ENCODE measurements at regions not wholly inside any gene's neighbourhood (a gene's known extent, or its start where the extent isn't known, plus 50 kb on each side); places are given as distances from the start of the nearest gene placed in this dataset.

GRCh38 chr2:18835787-18836186, 246.4 kb upstream of the NT5C1B start:
- no peak for DNase-seq

DNA sequence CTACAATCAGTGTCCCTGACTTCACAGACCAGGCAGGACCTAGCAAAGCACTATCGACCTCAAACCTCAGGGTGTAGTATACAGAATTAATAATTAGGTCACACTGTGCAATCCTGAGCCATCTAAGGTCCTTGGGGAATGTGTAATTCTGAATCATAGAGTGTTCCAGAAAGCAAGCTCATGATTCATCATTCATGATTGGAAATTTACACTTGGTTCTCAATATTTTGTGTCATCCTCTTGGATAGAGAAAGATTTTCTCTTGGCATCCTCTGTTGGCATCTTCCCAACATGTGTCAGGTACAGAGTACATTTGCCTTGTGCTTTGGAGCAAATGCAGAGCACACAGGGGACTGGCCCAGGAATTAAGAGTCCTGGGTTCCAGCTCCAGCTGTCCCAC, 245.0 kb upstream of the NT5C1B start:
- DNase-seq = no peak

DNA sequence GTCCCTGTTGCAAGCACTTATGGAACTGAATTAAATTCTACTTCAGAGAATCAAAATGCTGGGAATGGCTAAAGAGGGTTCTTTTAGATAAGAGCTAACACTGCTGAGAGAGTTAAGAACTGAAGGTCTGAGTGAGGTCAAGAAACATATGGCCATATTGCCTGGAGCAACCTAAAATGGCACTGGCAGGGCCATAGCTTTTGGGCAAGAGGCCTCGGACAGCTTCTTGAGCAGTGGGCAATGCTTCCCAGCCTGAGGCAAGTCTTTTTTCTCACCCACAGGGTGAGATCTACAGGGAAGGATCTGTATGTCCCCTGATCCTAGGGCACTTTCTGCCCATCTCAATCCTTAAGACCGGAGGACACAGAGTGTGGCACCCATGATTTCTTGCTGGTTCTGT, 244.6 kb upstream of the NT5C1B start:
- DNase-seq = no peak

DNA sequence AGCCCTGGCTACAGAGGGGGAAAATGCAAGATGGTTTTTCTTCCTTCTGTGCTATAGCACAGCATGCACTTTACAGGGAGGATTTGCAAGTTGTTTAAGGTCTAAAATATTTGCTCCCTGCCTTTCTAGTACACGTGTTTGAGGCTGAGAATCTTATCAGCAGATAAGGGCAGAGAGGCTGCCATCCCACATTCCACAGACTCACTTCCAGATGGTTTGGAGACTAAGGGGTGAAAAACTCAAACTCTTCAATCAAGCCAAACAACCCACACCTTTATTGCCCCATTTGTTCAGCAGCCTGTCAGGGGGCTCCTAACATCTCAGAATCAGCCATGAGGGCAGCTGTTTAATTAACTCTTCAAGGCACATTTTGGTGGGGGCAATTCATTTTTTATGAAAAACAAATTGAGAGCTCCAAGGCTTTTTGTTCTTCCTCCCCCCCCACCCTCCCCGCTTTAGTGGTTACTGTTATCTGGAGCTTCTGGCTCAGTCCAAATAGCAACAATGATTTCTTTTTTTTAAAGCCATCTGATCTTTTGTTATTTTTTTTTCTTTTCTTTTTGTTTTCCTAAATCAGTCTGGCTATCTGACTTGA, 242.6 kb upstream of the NT5C1B start:
- no peak for DNase-seq

DNA sequence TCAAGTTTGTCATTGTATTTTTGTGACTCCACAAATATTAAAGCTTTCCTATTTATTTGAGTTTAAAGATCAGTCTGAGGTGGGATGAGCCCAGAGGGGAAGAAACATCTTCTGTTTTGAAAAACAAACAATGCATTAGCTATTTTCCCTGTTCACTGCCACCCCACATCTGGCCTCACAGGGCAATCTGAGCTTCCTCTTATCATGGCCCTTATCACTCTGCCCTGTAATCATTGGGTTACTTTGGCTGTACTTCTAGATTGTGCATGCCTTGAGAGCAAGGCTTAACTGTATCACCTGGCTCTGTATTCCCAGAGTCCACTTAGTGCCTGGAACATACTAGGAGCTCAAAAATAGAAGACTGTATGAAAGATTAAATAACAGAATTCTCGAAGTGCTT, 241.6 kb upstream of the NT5C1B start:
- no peak for DNase-seq

- no peak for DNase-seq
These were observed 240.6 kb upstream of the NT5C1B start for GRCh38 chr2:18829976-18830375.

GRCh38 chr2:18829251-18829902, 240.0 kb upstream of the NT5C1B start:
- DNase-seq = no peak

DNA sequence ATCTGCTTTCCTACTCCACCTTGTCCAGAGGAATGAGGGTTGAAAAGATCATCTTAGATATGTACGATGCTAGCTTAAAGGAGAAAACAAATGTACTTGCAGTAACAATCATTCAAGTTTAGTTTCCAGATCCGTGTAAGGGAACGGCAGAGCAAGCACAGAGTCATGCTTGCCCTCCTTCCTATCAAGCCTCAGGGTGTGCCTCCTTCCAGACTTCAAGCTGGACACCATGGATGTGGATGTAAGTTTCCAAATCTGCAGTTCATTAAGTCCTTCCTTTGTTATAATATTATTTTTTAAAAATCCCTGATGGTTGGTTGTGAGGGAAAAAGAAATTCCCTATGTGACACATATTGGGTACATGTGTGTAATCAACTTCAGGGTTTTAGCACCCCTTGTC, 238.9 kb upstream of the NT5C1B start:
- no peak for DNase-seq

- DNase-seq = no peak
These were observed 236.5 kb upstream of the NT5C1B start for GRCh38 chr2:18825838-18826237.

DNA sequence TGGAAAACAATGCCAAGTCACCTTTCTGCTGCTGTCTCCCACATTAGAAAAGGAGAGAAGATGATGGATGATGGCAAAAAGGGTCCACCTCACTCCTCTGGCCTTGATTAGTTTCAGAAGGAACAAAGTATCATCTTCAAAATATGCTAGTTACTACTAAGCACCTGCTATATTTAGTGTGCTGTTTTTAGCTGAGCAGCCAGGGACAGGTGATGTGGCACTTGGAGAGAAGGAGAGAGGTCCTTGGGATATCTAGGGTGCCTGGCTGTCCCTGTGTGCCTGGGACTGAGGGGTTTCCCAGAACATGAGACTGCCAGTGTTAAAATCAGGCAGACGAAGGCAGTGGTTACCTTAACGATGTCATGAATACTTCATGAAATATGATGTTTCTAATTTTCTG, 235.5 kb upstream of the NT5C1B start:
- DNase-seq = no peak

- DNase-seq = no peak
These were observed 235.0 kb upstream of the NT5C1B start for GRCh38 chr2:18824325-18824790.

DNA sequence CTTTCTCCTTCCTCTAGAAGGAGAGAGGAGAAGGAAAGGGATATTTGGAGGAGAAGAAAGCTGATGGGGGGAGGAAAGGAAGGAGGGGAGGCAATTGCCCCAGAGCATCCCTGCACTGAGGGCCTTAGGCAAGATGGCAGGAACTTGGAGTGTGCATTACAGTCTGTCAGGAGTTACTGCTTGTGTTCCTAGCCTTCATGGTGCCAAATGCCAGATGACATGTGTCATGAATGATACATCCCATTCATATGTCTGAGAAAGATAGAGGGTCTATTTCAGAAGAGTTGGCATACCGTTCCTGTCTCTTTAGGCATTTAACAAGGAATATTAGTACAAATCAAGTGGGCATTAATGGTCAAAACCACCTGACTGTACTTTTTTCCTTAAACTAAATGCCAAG, 232.1 kb upstream of the NT5C1B start:
- DNase-seq = no peak

DNA sequence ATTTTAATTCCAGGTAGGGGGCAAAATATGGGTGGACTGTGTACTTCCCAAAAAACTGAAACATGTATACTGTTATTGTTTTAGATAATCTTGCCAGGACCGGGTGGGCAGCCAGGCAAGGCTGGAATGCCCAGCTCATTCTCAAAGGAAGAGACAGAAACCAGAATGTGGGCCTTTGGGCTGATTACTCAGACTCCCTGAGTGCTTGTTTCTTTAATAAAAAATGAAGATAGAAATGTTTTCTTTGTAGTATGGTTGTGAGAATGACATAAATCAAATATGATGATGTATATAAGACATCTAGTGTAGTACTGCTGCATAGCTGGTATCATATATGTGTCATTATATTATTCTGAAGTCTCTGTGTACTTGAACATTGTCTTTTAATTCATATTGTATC, 231.6 kb upstream of the NT5C1B start:
- DNase-seq = no peak

- DNase-seq = no peak
These were observed 230.2 kb upstream of the NT5C1B start for GRCh38 chr2:18819566-18819965.

DNA sequence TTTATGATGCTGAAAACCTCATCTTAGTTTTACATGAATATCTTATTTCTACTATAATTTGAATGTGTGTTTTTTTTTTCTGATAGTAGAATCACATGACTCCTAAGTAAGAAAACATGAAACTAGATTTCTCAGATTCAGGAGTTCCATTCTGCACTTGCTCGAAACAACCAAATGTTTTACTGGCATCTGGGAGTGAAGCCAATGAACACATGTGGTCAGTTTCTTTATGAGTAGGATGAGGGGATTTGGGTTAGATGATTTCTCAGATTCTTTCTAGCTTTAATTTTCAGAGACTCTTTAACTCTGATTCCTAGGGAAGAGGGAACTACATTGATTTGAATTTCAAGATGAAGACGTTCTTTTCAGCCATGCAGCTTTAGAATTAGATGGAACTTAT, 225.0 kb upstream of the NT5C1B start:
- no peak for DNase-seq

- no peak for DNase-seq
These were observed 215.2 kb upstream of the NT5C1B start for GRCh38 chr2:18804536-18804935.

GRCh38 chr2:18803141-18803939, 214.0 kb upstream of the NT5C1B start:
- DNase-seq = no peak

GRCh38 chr2:18800240-18800971, 211.0 kb upstream of the NT5C1B start:
- DNase-seq = no peak

DNA sequence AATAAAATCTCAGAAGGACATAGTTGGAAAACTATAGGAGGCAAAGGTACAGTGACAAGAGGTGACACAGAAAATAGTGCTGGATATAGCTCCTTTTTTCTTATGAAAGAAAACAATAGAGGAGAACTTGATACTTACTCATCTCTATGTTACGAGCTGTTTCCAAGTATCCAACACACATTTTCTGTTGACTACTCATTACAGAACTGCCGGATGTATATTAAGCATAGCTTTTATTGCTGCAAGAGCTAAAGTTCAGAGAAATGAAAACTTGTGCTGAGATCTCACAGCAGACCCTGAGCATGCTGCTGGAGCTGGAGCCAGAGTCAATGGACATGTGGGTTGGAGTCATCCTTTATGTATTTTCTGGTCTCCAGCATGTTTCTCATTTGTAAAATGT, 210.0 kb upstream of the NT5C1B start:
- DNase-seq = no peak

DNA sequence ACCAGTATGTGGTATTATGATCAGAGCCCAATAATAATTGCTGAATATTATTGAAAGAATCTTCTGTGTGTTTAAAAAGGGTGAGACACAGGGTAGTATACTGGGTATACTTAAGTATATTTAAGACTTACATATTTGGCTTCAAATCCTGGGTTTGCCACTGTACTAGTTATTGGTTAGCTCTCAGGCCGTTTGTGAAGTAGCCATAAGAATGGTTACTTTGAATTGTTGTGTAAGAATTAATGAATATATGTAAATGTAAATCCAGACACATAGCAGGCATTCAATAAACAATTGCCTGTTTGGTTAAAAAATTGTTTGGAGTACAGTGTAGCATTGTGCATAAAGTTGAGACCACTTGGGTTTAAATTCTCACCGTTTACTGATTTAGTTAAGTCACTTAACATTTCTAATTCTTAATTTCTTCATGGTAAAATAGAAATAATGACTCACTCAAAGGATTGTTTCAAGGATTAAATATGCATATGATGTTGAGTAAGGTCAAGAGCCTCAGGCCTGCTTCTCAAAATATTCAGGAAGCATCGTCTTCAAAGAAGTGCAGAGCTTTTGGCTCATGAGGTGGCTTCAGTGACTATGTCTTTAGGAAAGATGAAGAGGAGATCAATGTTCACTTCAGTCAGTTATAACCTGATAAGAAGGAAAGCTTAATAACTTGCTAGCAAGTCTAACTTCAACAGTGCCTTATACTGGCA, 207.9 kb upstream of the NT5C1B start:
- DNase-seq = no peak

DNA sequence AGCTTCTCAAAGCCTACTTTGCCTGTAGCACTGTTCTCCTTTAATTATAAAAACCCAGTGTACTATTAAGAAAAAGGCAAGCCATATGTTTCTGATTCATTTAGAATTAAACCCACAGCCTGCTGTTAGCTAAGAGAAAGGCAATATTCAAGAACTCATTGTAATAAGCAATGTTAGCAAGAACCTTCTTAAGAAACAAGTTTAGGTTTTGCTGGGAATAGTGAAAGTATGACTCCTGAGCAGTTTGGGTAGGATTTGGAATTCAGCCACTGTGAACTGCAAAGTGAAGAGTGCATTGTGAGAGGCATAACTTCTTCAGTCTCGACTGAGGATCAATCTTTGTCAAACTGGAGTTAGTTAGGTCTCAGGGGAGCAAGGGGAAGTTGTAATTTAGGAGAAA, 206.5 kb upstream of the NT5C1B start:
- DNase-seq = no peak

All from nucleus accumbens (tissue), 56 donors.